PC-3 (cell line): ENCODE measurements at regions not wholly inside any gene's neighbourhood (a gene's known extent, or its start where the extent isn't known, plus 50 kb on each side); places are given as distances from the start of the nearest gene placed in this dataset.

Experiments used
- EZH2 ChIP-seq: fragments of 300-600 bp; sonication (generic); IDR thresholded peaks from one replicate; pipeline ENCODE4 v1.6.1; 2017; ENCODE audit warnings: antibody characterized with exemption, mild to moderate bottlenecking, low read length; ENCODE audit not compliant: unreplicated experiment
- EZH2phosphoT487 ChIP-seq: fragments of 300-600 bp; sonication (generic); IDR thresholded peaks from 2 replicates; pipeline ENCODE4 v1.6.1; 2018; ENCODE audit warnings: mild to moderate bottlenecking, antibody characterized with exemption, low read length, borderline replicate concordance
- TF ChIP-seq, protein P1 (sequence below): fragments of 300-600 bp; sonication (generic); conservative IDR thresholded peaks from 2 replicates; pipeline ENCODE4 v1.5.1; 2017; ENCODE audit warnings: antibody characterized with exemption, low read depth, mild to moderate bottlenecking, low read length

DNA sequence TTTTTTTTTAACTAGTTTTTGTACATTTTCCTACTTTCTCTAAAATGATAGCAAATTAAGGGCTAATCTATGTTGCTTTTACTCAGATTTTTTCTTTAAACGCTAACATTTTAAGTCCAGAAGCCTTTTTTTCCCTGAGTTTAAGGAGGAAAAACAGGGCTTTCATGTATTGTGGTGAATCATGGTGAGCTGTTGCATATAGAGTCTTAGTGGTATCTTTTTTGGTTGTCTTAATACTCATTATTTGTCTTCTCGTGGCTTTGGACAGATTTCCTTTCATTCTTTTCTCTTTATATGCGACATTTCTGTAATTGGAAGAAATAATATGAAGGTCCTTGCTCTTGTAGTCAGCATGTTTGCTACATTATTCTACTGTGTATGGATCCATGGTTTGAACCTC is 1015.6 kb downstream of the PLA2G4A start:
- TF ChIP-seq, protein P1, sequence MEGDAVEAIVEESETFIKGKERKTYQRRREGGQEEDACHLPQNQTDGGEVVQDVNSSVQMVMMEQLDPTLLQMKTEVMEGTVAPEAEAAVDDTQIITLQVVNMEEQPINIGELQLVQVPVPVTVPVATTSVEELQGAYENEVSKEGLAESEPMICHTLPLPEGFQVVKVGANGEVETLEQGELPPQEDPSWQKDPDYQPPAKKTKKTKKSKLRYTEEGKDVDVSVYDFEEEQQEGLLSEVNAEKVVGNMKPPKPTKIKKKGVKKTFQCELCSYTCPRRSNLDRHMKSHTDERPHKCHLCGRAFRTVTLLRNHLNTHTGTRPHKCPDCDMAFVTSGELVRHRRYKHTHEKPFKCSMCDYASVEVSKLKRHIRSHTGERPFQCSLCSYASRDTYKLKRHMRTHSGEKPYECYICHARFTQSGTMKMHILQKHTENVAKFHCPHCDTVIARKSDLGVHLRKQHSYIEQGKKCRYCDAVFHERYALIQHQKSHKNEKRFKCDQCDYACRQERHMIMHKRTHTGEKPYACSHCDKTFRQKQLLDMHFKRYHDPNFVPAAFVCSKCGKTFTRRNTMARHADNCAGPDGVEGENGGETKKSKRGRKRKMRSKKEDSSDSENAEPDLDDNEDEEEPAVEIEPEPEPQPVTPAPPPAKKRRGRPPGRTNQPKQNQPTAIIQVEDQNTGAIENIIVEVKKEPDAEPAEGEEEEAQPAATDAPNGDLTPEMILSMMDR, result no peak
- TF ChIP-seq EZH2 (no peak), EZH2phosphoT487 (no peak)
